ENCODE measurements at regions not wholly inside any gene's neighbourhood (a gene's known extent, or its start where the extent isn't known, plus 50 kb on each side); places are given as distances from the start of the nearest gene placed in this dataset.
"Not testable (repeated sequence)": the region's sequence is repeated elsewhere in the genome, so short reads cannot be mapped to it uniquely, and the experiment has no call there.

DNA sequence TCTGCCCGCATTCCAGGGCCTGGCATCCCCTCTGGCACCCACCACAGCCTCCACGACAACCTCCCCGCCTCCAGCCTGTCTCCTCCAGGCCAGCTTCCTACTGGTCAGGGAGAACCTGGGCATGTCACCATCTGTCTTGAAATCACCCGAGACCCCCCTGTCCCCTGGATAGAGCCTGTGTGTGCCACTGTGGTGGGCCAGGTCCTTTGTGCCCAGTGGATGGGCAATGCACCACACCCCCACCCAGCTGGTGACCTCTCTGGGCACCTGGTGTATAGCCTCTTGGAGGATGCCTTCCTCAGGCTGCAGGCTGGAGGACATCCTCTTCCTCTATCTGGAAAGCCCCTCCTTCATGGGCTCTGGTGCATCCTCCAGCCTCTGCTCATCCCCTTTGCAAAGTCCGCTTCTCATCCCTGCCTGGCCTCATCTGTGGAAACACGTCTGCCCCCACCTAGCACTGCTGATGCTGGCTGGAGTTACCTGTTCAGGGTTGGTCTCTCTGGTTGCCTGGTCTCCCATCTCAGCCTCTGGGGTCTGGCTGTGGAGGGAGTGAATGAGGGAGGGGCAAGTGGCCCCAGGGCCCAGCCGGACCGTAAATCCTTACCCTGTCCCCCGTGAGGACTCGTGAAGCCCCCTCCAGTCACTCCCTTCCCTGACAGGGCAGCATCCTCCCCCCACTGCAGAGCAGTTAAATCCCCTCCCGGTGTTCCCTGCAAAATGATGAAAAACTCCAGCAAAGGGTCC is 589.6 kb downstream of the TBC1D22A start:
- no peak for DNase-seq (ENCODE audit: low read depth)

- DNase-seq (ENCODE audit: low read depth), result not testable (repeated sequence)
Measured at GRCh38 chr22:47346287-47346686, 583.8 kb downstream of the TBC1D22A start.

- no peak for DNase-seq (ENCODE audit: low read depth)
Measured at GRCh38 chr22:47345025-47345424, 582.6 kb downstream of the TBC1D22A start.

- DNase-seq (ENCODE audit: low read depth), result no peak
Measured at GRCh38 chr22:47344414-47344813, 582.0 kb downstream of the TBC1D22A start.

- no peak for DNase-seq (ENCODE audit: low read depth)
Measured at GRCh38 chr22:47343611-47344010, 581.2 kb downstream of the TBC1D22A start.

DNA sequence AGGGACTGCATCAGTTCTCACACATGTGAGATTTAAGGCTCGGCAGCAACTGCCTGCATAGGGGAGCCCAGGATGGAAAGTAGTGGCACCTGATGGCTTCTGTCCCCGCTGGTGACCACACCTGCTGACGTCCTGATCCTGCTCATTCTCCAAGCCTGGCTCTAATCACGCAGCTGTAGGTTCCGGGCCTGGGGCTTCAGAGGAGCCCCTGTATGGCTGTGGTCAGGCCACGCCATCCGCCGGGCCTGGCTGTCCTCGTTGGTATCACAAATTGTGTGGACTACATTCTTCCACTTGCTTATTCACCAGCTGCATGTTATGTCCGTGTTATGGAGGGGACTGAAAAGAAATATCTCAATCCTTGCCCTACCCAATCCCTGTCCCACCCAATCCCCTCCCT is 580.0 kb downstream of the TBC1D22A start:
- DNase-seq (ENCODE audit: low read depth), result no peak

DNA sequence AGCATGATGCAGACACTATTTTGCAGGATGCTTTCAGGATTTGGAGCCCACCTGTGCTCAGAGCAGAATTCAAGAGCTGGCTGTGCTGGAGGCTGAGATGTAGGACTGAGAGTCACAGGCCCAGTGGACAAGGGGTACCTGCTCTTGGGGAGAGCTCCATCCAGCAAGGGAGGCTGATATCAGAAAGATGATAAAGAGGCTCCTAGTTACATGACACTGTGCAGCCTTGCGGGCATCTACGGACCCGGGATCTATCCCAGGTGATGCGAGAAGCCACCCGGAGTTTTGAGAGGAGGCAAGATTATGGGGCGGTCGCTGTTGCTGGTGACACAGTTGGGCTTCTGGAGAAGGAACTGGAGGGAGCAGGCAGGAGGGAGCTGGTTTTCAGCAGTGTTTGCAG is 579.0 kb downstream of the TBC1D22A start:
- no peak for DNase-seq (ENCODE audit: low read depth)

DNA sequence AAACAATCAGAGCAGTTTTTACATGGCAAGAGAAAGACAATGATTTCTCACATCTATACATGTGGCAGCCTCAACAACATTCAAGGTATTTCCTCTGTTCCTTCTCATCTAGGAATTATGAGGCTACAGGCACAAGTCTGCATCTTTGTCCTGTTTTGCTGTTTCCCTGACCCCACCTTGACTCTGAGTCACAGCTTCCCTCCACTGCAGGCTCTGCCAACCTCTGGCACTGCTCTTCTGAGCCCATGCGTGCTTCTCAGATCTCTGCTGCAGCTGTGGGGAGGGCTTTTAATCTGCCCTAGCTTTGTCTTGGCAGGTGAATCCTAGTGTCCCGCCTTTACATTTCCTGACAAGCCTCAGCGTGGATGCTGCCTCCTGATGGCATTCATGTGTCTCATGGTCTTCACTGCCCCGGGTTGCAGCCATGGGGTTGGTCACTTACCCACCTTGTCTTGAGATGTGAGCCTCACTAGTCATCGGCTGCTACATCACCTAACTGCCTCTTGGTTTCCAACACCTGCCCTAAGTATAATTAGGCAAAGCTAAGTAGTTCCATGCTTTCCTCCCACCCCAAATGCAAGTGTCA is 578.5 kb downstream of the TBC1D22A start:
- DNase-seq (ENCODE audit: low read depth), result peak; percentile 52

DNA sequence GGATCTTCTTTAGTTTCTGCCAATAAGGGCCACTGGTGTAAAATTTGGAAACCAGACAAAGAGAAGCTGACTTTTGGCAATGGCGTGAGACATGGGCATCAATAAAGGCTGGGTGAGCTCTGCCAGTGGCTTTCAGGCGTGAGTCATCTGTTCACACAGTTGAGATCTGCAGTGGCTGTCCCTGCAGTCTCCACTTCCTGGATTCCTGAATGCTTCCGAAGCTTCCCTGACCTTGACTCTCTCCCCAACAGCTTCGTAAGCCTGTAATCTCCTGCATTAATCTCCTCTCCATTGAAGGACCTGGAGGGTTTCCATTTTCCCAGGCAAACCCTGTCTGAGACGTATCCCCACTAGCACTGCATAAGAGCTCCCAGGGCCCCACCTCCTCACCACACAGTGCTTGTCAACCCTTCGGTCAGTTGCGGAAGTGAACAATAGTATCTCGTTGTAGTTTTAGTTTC is 574.7 kb downstream of the TBC1D22A start:
- DNase-seq (ENCODE audit: low read depth), result peak; percentile 96

GRCh38 chr22:47335958-47336357 is 573.5 kb downstream of the TBC1D22A start:
- DNase-seq (ENCODE audit: low read depth), result no peak

- DNase-seq (ENCODE audit: low read depth), result no peak
Measured at GRCh38 chr22:47335460-47335859, 573.0 kb downstream of the TBC1D22A start.

- DNase-seq (ENCODE audit: low read depth), result no peak
Measured at GRCh38 chr22:47334601-47335000, 572.2 kb downstream of the TBC1D22A start.

DNA sequence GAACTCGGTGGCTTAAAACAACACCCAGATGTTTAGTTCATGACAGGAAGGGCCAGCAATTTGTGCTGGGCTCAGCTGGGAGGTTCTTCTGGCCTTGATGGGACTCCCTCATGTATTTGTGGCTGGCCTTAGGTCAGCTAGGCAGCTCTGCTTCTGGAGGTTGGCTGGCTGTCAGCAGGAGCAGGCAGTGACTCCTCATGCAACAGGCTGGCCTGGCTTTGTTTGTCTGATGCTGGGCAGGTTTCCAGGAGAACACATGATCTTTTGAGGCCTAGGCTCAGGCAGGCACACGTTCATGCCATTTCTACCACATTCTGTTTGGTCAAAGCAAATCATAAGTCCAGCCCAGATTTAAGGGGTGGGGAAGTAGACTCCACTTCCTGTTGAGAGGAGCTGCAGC is 571.2 kb downstream of the TBC1D22A start:
- peak; percentile 92 for DNase-seq (ENCODE audit: low read depth)

- DNase-seq (ENCODE audit: low read depth), result no peak
Measured at GRCh38 chr22:47332246-47332980, 570.0 kb downstream of the TBC1D22A start.

GRCh38 chr22:47331750-47332149 is 569.3 kb downstream of the TBC1D22A start:
- DNase-seq (ENCODE audit: low read depth), result no peak

DNA sequence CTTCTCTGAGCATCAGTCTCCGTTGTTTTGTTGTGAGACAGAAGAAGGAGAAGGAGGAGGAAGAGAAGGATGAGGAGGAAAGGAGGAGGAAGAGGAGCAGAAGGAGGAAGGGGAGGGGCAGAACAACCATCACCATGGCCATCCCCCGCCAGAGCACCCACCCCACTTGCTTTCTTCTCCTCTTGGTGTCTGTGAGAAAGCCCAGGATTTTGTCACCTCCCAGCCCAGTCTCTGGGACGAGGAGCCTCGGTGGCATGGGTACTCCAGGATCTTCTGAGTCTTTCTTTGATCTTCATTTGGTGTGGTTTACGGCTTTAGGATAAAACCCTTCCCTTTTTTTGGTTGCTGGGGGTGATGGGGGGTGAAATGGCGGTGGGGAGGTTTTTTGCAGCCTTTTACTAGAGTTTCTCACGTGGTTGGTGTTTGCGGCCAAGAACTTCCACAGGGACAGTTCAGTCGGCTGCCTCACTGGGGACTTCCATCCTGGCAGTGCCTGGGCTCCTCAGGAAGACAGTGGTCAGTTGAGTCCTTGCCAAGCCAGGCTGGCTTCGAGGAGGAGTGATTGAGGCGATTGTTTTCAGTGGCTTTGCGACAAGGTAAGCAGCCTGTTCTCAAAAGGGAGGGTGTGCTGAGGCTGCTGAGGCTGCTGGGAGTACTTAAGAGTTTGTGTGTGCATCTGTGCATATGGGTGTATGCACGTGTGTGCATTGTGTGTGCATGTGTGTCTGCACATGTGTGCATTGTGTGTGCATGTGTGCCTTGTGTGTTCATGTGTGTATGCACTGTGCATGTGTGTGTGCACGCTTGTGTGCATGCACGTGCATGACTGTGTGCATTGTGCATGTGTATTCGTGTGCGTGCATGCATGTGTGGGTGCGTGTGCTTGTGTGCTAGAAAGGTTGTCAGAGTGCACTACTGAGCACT is 567.5 kb downstream of the TBC1D22A start:
- no peak for DNase-seq (ENCODE audit: low read depth)

- peak; percentile 98 for DNase-seq (ENCODE audit: low read depth)
Measured at GRCh38 chr22:47328550-47329243, 566.2 kb downstream of the TBC1D22A start.

GRCh38 chr22:47327241-47327640 is 564.8 kb downstream of the TBC1D22A start:
- DNase-seq (ENCODE audit: low read depth), result no peak

DNA sequence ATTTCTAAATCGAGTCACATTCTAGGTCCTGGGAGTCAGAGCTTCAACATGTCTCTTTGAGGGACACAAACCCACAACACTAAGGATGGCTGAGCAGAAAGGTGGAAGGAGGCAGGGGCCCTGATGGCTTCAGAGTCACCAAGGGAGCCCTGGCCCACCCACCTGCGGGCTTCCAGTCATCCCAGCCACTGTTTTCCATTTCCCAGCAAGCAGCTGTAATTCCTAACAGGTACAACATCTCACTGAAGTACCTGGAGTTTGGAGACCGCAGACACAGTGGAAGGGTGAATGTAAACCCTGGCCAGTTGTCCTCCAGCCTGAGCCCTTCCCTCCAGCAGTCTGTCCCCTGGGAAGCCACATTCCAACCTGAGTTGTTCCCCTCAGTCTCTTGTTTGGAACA is 562.8 kb downstream of the TBC1D22A start:
- no peak for DNase-seq (ENCODE audit: low read depth)

DNA sequence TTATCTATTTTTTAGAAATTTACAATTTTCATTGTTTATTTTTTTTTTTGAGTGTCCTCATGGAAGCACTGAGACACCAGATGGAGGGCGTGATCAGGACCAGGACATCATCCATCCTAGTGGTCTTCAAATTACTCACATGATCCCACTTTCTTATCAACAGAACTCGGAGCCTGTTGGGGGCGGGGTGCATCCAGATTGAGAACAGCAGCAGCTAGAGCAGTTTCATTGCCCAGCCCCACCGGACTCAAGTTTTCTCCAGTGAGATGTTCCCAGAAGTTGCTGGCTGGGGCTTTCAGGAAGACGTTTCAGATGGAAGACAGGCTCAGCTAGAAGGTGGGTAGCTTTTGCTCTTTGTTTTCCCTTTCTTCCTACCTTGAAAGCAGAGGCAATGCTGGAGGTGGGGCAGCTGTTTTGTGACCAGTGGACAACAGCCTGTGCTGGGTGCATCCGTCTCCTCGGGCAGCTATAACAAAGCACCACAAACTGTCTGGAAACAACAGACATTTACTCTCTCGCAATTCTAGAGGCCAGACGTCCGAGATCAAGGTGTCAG is 562.1 kb downstream of the TBC1D22A start:
- no peak for DNase-seq (ENCODE audit: low read depth)
